ENCODE measurements at regions not wholly inside any gene's neighbourhood (a gene's known extent, or its start where the extent isn't known, plus 50 kb on each side); places are given as distances from the start of the nearest gene placed in this dataset.
A peak's percentile ranks its signal among the peaks of the same experiment; 100 is the strongest.

DNA sequence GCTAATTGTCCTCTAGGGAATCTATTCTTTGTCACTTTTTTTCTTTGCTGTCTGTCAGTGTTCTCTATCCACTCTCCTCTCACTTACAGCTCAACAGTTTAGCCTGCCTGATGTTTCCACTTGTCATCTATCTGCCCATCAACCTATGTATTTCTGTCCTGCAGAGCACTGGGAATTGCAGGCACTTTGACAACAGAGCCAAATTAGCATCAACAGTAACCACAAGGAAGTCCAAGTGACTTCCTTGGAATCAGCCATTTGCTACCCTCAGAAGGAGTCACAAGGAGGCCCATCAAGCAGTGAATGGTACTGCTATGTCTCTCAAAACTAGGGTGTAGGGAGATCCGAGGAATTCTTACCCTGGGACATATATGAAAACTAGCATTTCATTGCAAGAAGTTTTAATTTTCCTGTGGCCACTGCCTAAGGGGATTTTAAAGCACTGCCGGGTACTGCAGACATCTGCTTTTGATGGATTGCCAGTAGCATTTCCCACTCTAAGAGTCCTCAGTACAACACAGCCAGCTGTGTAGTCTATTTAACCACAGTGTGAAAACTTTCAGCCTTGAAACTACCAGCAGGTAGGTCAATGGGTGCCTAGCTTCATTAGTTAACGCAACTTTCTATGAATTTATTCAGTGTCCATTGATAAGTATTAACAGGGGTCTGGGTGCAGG lies 898.8 kb downstream of the NTRK3 start:
- DNase-seq (ENCODE audit: low read depth), result peak; percentile 25

DNA sequence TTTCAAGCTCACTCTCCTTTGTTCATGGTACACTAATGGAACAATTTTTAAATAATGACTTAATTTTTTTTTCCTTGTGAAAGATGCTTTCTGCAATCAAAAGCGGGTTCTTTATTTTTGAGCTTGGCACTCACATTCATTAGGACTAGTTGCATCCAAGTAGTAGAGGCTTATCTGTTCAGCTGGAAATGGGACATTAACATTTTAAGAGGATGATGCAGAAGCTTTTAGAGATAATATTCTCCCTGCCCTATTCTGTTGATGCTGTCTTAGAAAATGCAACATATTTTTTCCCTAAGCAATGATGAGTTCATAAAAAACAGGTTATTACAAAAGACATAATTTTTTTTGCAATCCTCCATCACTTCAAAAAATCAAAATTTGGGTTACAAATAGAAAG lies 900.6 kb downstream of the NTRK3 start:
- no peak for DNase-seq (ENCODE audit: low read depth)

DNA sequence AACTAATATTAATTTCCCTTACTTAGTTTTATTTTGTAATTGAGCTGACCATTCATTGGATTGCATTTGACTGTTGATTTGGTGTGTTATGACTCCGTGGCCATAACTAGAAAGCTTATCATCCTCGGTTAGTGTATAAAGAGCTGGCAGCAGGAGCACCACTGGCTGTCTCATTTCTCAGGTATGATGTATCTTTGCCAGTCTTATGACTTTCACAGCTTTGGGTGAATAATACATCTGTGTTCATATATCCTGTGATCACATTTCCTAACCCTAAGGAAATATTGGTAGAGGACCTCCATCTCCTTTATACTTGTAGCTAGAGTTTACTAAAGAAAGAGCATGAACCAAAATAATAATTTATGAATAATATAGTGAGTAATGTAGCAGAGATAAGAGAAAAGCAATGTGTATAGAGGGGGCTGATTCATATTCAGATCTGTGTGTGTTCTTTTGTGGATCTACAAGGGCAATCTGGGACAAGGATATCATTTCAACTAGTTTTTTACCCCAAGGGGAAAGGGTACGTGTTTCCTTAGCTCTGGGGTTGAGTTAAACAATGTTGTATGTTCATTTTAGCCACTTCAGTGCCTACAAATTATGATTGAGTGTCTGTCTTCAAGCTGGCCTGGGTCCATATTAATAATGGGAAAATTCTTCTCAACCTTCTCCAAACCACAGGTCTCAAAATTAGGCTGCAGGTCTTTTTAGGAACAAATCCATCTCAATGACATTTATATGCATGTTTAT lies 901.7 kb downstream of the NTRK3 start:
- peak; percentile 84 for DNase-seq (ENCODE audit: low read depth)

DNA sequence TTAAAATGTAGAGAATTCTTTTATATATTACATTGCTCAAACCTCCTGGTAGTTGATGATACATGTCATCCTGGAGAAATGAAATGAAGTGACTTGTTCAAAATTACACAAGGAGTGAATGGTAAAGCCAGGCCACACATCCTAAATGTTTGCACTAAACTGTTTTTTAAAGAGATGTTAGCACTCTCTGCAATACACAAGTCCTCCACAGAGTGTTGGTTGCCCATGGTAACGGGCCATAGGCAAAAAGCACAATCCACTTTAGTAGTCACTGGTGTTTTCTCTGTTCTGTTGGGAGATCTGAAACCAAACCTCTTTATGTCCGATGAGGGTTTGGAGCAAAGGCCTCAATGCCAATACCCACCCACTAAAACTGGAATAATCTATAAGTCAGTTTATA lies 907.4 kb downstream of the NTRK3 start:
- DNase-seq (ENCODE audit: low read depth), result peak; percentile 62

DNA sequence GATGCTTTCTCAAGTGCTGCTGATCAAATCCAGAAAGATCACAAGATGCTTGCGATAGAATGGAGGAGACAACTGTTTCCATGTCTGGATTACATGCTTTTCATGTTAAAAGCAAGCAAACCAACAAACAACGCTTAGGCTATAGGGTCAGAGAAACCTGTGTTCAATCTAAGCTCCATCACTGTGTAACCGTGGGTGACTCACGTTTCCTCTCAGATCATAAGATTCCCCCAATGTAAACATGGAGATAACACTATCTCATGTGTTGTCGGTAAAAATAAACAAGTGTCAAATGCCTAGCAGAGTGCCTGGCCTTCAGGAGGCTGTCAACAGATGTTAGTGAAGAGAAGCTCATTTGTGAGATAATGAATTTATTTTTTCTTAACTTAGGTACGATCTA lies 907.8 kb downstream of the NTRK3 start:
- DNase-seq (ENCODE audit: low read depth), result peak; percentile 78

DNA sequence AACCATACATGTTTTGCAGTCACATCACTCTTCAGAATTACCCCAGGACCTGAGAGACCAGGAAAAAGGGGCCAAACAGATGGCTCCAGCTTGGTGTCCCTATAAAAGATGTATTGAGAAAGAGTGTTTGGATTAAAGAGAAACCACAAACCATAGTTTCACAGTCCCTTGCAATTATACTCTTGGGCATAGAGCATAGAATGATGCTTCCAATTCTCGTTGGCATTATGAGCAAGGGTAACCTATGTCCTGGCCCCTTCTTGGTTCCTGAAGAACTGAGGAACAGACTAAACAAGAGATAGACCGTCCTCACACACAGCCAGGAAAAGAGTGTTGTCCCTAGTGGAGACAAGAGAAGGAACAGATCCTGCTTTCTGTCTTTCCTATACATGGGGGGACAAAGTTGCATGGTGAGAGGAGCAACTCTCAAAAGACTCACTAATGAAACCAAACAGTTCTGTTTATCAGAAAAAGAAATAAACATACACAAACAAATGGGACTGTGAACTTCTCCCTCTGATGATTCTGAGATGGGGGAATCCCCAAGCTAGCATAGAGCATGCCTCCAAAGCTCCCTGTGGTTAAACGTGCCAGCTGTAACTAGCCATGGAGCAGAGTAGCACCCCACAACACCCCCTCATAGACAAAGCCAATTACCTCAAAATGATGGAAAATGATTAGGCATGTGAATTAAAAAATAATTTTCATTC lies 908.6 kb downstream of the NTRK3 start:
- peak; percentile 59 for DNase-seq (ENCODE audit: low read depth)

DNA sequence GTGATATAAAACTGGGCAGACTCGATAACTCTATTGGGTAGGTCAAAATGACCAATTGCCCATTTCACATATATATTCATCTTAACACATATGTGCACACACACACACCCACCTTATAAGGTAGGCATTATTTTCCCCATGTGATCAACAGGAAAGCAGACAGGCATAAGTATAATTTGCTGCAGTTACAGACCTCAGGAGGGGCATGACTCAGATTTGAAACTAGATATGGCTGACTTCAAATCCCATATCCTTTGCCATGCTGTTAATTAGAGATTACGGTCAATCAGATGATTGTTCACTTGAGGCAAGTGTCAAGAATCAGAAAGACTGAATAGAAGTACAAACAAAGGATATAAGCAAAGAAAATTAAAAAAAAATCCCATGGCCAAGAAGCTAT lies 910.6 kb downstream of the NTRK3 start:
- peak; percentile 32 for DNase-seq (ENCODE audit: low read depth)

DNA sequence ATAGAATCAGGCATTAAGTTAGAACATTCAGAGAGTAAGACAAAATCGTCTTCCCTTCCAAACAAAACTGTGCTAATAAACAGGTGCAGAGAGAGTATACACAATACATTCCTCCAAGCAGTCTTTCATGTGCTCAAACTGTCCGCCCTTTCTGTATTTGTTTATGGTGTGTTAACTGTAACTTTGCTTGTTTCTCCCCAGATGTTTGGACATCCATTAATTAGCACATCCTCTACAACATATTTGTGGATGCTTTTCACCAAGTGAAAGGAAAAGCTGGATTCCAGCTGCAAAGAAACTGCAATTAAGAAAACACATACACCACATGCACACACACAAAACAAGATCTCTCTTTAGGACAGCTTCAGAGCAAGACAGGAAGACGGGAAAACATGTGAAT lies 912.6 kb downstream of the NTRK3 start:
- no peak for DNase-seq (ENCODE audit: low read depth)

DNA sequence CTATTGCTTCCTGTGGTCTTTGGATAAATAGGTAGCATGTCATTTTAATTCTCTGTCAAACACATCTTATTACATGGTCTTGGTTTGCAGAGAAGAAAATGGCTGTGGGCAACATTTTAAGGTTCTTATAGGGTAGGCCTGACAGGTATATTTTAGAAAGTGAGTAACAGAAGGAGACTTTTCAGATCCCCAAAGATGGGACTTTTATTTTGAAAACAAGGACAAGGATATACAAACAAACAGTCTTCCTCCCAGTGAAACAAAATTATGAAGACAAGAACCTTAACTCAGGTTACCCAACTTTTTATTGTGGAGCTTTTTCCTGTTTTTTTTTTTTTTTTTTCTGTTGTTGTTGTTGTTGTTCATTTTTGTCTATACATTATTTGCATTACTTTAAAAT lies 916.2 kb downstream of the NTRK3 start:
- no peak for DNase-seq (ENCODE audit: low read depth)

DNA sequence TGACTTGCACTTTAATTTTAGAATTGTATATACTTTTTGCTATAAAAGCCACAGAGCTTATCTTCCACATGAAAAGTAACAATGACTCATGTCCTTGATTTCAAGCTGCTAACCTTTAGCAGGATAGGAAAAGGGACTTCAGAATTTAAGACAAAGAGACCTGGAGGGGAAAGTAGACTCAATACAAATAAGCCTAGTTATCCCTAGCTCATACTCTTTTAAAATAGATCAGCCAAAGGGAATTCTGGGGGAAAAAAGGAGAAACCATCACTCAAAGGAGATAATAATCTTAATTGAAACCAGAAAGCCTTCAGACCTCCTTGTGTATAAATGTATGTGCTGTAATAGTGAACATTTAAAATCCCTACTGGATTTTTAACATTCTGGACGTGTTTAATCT lies 930.3 kb downstream of the NTRK3 start:
- DNase-seq (ENCODE audit: low read depth), result peak; percentile 73

DNA sequence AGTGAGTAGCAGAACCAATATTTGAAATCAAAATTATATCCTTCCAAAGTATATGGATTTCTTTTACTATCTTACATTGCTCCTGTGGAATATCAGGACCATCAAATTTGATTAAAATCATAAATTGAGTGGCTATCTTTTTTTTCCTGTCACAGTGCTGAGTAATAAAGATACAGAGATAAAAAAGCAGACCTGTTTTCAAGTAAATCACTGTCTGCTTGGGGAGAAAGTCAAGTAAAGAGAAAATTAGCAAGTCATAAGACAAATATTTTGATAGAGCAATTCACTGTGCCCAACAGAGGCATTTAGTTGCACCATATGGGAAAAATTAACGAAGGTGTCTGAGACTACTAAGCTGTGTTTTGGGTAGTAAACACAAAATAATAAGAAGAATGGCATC lies 933.7 kb downstream of the NTRK3 start:
- DNase-seq (ENCODE audit: low read depth), result no peak

DNA sequence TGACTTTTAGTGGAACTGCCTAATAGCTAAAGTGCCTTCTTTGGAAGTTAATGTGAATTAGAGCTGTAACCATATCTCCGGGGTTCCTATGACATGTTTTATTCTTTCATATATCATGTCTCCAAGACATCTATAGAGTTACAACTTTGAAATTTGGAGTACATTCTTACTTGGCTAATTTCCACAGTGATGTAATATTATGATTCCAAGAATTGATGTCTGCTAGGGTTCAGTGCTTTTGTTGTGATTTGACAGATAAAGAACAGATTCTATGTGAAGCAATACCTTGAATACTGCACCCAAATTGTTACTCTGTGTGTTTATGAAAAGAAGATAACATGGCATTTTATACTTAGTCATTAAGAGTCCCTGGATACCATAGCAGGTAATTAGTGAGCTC lies 934.3 kb downstream of the NTRK3 start:
- DNase-seq (ENCODE audit: low read depth), result no peak

DNA sequence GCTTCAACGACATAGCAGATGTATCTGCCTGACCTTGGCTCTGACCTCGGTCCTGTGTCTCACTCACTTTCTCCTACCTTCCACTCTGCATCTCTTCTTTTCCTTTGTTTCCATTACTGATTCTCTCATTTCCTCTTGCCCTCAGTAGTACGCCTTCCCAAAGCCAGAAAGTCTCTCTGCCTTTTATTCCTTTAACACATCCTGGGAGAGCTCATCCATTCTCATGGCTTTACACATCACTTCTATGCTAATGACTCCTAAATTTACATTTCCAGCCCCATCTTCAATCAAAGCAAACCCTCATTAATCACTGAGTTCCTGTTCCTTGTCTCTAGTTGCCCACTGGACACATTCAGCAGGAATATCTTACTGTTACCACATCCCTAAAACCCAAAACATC lies 938.6 kb downstream of the NTRK3 start:
- DNase-seq (ENCODE audit: low read depth), result no peak

DNA sequence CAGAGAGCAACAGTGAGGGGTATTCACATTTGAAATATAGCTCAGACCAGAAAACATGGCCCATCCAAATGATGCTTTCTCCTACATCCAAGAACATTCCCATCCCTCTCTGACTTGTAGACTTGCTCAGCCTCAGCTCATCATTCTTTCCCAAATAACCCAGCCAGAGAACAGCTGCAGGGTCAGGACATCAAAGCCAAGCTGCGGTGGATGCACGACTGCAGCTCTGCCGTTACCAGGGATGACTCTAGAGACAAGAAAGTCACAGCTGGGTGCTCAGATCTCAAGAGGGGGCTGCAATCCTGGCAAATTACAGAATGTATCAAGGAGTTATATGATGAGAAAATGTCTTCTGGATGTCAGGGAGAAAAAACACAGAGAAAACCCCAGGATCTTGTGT lies 944.3 kb downstream of the NTRK3 start:
- no peak for DNase-seq (ENCODE audit: low read depth)

DNA sequence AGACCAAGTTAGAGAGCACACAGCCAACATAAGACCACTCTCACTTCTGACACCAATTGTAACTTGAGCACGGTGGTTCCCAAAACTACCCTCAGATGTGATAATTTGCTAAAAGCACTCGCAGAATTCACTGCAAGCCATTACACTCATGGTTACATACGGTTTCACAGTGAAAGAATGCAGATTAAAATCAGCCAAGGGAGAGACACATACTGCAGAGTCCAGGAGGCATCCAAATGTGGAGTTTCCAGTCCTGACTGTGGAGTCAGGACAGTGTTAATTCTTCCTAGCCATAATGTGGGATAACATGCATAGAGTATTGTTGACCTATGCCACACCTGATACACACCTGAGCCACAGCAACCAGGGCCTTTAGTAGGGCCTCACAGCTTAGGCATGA lies 956.4 kb downstream of the NTRK3 start:
- no peak for DNase-seq (ENCODE audit: low read depth)

DNA sequence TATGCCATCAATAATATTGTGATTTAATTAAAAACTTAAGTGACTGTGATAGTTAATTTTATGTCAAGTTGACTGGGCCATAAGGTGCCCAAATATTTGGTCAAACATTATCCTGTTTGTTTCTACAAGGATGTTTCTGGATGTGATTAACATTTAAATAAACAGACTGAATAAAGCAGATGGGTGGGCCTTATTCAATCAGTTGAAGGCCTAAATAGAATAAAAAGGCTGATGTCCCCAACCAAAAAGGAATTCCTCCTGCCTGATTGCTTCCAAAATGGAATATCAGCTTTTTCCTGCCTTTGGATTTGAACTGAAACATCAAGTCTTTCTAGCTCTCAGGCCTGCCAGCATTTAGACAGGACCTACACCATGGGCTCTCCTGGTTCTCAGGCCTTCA lies 961.7 kb downstream of the NTRK3 start:
- no peak for DNase-seq (ENCODE audit: low read depth)

DNA sequence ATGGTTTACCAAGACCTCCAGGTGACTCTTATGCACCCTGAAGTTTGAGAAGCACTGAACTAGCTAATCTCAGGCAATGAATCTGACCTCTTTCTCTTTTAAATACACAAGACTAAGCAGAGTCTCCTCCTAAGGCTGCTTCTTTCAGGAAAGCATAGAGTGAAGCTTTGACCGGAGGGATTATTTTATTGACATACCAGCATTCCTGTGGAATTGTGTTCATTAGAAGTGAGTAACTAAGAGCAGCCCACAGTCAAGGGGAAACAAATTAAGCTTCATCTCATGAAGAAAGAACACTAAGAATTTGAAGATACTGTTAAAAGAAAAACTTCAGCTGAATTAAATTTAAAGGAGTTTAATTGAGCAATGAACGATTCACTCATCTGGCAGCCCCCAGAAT lies 963.5 kb downstream of the NTRK3 start:
- DNase-seq (ENCODE audit: low read depth), result peak; percentile 79

DNA sequence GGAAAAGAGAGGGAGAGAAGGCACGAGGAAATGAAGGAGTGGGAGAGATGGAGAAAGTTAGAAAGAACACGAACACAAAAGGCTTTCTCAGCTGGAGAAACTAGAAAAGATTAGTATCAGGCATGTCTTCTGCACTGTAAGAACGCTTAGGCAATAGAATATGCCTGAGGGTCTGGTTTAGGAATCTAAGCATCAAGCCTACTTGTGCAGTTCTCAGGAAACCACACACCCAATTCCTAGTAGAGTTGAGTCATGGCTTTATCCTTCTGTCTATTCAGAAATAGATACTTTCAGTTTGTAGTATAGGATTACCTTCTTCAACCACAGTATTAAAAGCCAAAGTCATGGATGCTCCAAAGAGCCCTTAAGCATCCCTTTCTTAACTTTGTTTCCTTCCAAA lies 969.4 kb downstream of the NTRK3 start:
- DNase-seq (ENCODE audit: low read depth), result peak; percentile 97

DNA sequence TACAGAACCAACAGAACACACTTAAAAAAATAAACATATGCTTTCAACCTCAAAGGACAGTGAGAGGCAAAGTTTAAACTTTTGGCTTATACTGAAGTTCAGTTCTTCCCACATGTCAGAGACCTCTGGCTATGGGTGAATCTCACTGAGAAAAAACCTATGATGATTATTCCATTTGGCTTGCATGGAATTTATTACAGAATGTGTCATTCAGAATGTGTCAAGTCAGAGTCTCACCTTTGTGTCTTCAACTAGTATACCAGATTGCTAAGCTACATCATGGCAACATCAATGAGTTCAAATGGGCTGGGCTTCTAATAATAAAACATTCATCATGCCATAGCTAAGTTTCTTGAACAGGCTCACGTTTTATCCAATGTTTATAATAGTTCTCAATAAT lies 987.0 kb downstream of the NTRK3 start:
- DNase-seq (ENCODE audit: low read depth), result peak; percentile 86

DNA sequence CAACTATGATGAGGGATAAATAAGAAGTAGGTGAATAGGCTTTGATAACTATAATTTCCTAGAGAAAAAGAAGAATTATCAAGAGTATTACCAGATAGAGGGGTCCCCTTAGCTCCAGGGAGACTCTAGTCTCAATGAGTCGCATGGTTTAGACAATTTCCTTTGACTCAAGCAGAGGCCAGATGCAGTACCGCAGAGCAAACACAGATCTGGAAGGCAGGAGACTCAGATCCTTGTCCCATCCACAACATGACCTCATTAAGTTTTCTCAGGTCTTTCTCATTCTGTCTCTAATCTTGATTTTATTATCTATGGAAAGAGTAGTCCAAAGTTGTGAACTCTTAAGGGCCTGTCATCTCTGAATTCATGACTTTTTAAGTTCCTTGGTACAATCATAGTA lies 987.9 kb downstream of the NTRK3 start:
- DNase-seq (ENCODE audit: low read depth), result peak; percentile 68

DNA sequence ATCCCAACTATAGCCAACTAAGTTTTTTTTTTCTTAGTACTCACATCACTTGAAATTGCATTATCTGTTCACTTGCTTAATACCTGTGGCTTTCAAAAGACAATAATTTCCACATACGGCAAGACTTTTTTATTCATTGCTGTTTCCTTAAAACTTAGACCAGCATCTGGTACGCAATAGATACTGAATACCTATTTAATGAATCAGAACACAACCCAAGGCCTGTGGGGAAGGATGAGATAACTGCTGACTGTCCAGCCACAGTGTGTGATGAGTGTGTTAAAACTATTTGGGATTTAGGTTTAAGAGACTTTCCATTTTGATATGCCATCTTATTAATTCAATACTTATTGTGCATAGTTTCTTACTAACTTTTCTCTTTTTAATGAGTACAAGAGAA lies 988.7 kb downstream of the NTRK3 start:
- peak; percentile 92 for DNase-seq (ENCODE audit: low read depth)

DNA sequence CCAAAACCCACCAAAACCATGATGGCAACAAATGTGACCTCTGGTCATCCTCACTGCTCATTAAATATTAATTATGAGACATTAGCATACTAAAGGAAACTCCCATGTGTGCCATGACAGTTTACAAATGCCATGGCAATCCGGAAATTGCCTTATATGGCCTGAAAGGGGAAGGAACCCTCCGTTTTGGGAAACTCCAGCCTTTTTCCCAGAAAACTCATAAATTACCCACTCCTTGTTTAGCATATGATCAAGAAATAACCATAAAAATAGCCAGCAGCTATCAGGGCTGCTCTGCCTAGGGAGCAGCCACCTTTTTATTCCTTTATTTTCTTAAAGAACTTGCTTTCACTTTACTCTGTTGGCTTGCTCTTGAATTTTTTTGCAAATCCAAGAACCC lies 992.7 kb downstream of the NTRK3 start:
- peak; percentile 56 for DNase-seq (ENCODE audit: low read depth)

DNA sequence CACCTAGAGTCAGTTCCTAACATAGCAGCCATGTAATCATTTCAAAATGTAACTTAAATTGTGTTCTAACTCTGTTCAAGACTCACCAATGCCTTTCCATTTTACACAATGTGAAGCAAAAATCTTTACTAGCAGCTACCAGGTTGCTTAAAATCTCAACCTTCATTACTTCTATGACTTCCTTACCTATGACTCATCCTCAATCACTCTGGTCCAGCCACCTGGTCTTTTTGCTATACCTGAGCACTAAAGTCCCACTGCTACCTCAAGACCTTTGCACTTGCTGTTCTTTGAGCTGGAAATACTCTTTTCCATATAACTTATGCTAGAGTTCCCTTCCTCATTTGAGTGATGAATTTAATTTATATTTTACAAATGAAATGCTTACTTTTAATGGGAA lies 993.2 kb downstream of the NTRK3 start:
- no peak for DNase-seq (ENCODE audit: low read depth)

All from M059J (cell line).